Naive thymus-derived CD4-positive, alpha-beta T cell (primary cell): ENCODE measurements at regions not wholly inside any gene's neighbourhood (a gene's known extent, or its start where the extent isn't known, plus 50 kb on each side); places are given as distances from the start of the nearest gene placed in this dataset.
"Not testable (repeated sequence)": the region's sequence is repeated elsewhere in the genome, so short reads cannot be mapped to it uniquely, and the experiment has no call there.

Source experiments
- ATAC-seq: fragments of 150-1000 bp; cut with Tn5 transposase; 2 replicates; pipeline ENCODE4 v1.10.0; 2021; ENCODE audit warnings: mild to moderate bottlenecking, moderate library complexity
- CTCF ChIA-PET: fragments of 350-600 bp; sonication (Branson Sonifier 250); formaldehyde crosslinking; loops from one replicate; lab custom pipeline; 2021; ENCODE audit warnings: antibody characterized with exemption; lab: Charles Lee
- POLR2A ChIA-PET: fragments of 350-600 bp; sonication (Branson Sonifier 250); formaldehyde crosslinking; loops from one replicate; lab custom pipeline; 2021; ENCODE audit warnings: antibody characterized with exemption, inconsistent platforms; lab: Charles Lee
- DNase-seq, 9 donors: peaks; one replicate each; pipeline versions ENCODE4 v3.0.0 to v3.0.0-alpha.2; 2020 to 2022; ENCODE audit warnings: mixed read lengths in 1 of 9
- H3K27ac ChIP-seq: one replicate; pipeline ENCODE4 v1.7.0; 2013; ENCODE audit warnings: mild to moderate bottlenecking, low read depth, low read length, moderate library complexity
- H3K27me3 ChIP-seq, 2 donors: one replicate each; pipeline ENCODE4 v1.7.0; 2013; ENCODE audit warnings: low read length in 2 of 2, mild to moderate bottlenecking in 2 of 2, moderate library complexity in 2 of 2; ENCODE audit not compliant: control insufficient read depth in 2 of 2, insufficient read depth in 2 of 2
- H3K36me3 ChIP-seq, 3 experiments: 1 replicate in 2 of 3; 2 replicates in 1 of 3; pipeline ENCODE4 v1.7.0; 2013; ENCODE audit warnings: low read length in 3 of 3, mild to moderate bottlenecking in 3 of 3, moderate library complexity in 1 of 3; ENCODE audit not compliant: insufficient read depth in 3 of 3, control insufficient read depth in 2 of 3
- H3K4me1 ChIP-seq, 2 donors: one replicate each; pipeline ENCODE4 v1.7.0; 2013; ENCODE audit warnings: low read length in 2 of 2, mild to moderate bottlenecking in 2 of 2, moderate library complexity in 1 of 2; ENCODE audit not compliant: control insufficient read depth in 2 of 2, insufficient read depth in 2 of 2
- H3K4me3 ChIP-seq: 2 replicates; pipeline ENCODE4 v1.7.0; 2013; ENCODE audit warnings: mild to moderate bottlenecking, low read length
- H3K9me3 ChIP-seq, 3 experiments: 1 replicate in 2 of 3; 2 replicates in 1 of 3; pipeline ENCODE4 v1.7.0; 2013; ENCODE audit warnings: low read length in 3 of 3; ENCODE audit not compliant: control insufficient read depth in 2 of 3
- H3K27ac Mint-ChIP-seq, 9 donors: one replicate each; pipeline ENCODE4 v1.8.0; 2020 to 2022; ENCODE audit warnings: mixed read lengths in 9 of 9, mild to moderate bottlenecking in 8 of 9, moderate library complexity in 5 of 9, inconsistent platforms in 2 of 9
- H3K27me3 Mint-ChIP-seq, 5 donors: one replicate each; pipeline ENCODE4 v1.8.0; 2021 to 2022; ENCODE audit warnings: mixed read lengths in 5 of 5, mild to moderate bottlenecking in 1 of 5
- H3K36me3 Mint-ChIP-seq, 5 donors: one replicate each; pipeline ENCODE4 v1.8.0; 2020 to 2022; ENCODE audit warnings: mixed read lengths in 5 of 5, mild to moderate bottlenecking in 3 of 5, inconsistent platforms in 1 of 5
- H3K4me1 Mint-ChIP-seq, 7 donors: one replicate each; pipeline ENCODE4 v1.8.0; 2020 to 2022; ENCODE audit warnings: mixed read lengths in 7 of 7, mild to moderate bottlenecking in 3 of 7, inconsistent platforms in 1 of 7
- H3K4me3 Mint-ChIP-seq, 10 donors: one replicate each; pipeline ENCODE4 v1.8.0; 2020 to 2022; ENCODE audit warnings: mild to moderate bottlenecking in 10 of 10, mixed read lengths in 10 of 10, moderate library complexity in 6 of 10, inconsistent platforms in 2 of 10
- H3K9me3 Mint-ChIP-seq, 11 donors: one replicate each; pipeline ENCODE4 v1.8.0; 2020 to 2022; ENCODE audit warnings: mixed read lengths in 11 of 11, mild to moderate bottlenecking in 4 of 11, inconsistent platforms in 1 of 11, moderate library complexity in 1 of 11
- intact Hi-C, 2 donors: fragments of 100-400 bp; cut with micrococcal nuclease; formaldehyde crosslinking; loops; one replicate each; pipeline ENCODE4 v1.15.1; 2023

DNA sequence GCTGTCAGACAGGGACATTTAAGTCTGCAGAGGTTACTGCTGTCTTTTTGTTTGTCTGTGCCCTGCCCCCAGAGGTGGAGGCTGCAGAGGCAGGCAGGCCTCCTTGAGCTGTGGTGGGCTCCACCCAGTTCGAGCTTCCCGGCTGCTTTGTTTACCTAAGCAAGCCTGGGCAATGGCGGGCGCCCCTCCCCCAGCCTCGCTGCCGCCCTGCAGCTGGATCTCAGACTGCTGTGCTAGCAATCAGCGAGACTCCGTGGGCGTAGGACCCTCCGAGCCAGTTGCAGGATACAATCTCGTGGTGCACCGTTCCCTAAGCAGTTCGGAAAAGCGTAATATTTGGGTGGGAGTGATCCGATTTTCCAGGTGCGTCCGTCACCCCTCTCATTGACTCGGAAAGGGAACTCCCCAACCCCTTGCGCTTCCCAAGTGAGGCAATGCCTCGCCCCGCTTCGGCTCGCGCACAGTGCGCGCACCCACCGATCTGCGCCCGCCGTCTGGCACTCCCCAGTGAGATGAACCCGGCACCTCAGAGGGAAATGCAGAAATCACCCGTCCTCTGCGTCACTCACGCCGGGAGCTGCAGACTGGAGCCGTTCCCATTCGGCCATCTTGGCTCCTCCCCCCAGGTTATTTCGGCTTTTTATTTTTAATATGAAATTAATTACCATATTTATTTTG is 217.8 kb upstream of the EPHA7 start:
- H3K36me3 Mint-ChIP-seq, H3K4me3 ChIP-seq, ATAC-seq, intact Hi-C loops, H3K27ac ChIP-seq, H3K4me1 ChIP-seq, H3K4me3 Mint-ChIP-seq, H3K27me3 ChIP-seq, POLR2A ChIA-PET, H3K27ac Mint-ChIP-seq, H3K9me3 ChIP-seq, CTCF ChIA-PET, H3K27me3 Mint-ChIP-seq, H3K4me1 Mint-ChIP-seq, H3K36me3 ChIP-seq, DNase-seq: not testable (repeated sequence)
- H3K9me3 Mint-ChIP-seq: peaks cover 0 to 10% (median 3%) of the 10 kb centered on the region in 11 donors

DNA sequence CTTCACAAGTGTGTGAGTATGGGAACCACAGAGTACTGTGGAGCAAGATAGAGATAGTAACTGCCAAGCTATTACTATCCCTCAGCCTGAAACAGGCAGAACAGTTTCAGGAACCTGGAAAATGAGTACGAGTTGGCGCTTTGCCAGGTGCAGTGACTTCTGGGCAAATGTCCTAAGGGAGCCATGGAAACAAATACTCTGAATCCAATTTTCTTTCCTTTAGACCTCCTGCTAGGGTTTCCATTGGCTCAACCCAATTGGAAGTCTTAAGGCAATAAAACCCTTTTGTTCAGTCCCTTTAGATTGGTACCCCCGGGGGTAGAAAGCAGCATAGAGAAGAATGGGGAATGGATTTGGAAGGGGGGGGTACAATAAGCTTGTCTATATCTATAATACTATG is 205.0 kb upstream of the EPHA7 start:
- Histone ChIP-seq H3K27ac (no peak overlapping the region), H3K27me3 (no peaks in the 10 kb centered on the region), H3K4me3 (no peak overlapping the region), H3K4me1 (no peaks in the 10 kb centered on the region), H3K9me3 (no peaks in the 10 kb centered on the region), H3K36me3 (no peaks in the 10 kb centered on the region)
- intact Hi-C loops: no loop called here
- peaks cover 0 to 13% (median 5%) of the 10 kb centered on the region in 11 donors for H3K9me3 Mint-ChIP-seq
- H3K4me3 Mint-ChIP-seq: no peak overlapping the region
- CTCF ChIA-PET: no interaction called here
- H3K4me1 Mint-ChIP-seq: no peaks in the 10 kb centered on the region
- POLR2A ChIA-PET: no interaction called here
- H3K36me3 Mint-ChIP-seq: no peaks in the 10 kb centered on the region
- ATAC-seq: no peak
- DNase-seq: no peak
- no peaks in the 10 kb centered on the region for H3K27me3 Mint-ChIP-seq
- no peak overlapping the region for H3K27ac Mint-ChIP-seq

DNA sequence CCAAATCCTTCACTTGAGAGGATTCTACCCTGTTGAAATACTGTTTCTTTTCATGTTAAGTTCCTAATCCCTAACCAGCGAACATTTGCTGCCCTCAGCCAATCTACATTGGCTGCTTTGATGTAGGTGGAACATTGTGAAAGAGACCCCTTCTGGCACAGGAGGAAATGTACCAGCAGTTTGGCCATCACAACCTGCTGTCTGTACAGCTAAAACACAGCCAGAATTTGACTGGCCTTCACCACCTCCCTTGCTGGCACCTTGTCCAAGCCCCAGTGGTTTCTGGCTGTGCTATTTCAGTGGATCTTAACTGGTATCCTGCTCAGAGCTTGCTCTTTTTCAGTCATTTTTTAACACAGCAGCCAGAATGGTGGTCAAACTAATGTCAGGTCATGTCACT is 202.1 kb upstream of the EPHA7 start:
- H3K4me3 ChIP-seq: no peak overlapping the region
- no peak for ATAC-seq
- no peak overlapping the region for H3K4me3 Mint-ChIP-seq
- no peaks in the 10 kb centered on the region for H3K27me3 ChIP-seq
- no peak for DNase-seq
- no peak overlapping the region for H3K27ac Mint-ChIP-seq
- peaks cover 0 to 17% (median 7%) of the 10 kb centered on the region in 11 donors for H3K9me3 Mint-ChIP-seq
- intact Hi-C loops: no loop called here
- ChIA-PET CTCF (no interaction called here), POLR2A (no interaction called here)
- no peaks in the 10 kb centered on the region for H3K36me3 ChIP-seq
- H3K36me3 Mint-ChIP-seq: no peaks in the 10 kb centered on the region
- no peak overlapping the region for H3K27ac ChIP-seq
- H3K4me1 ChIP-seq: no peaks in the 10 kb centered on the region
- H3K9me3 ChIP-seq: no peaks in the 10 kb centered on the region
- H3K4me1 Mint-ChIP-seq: no peaks in the 10 kb centered on the region
- no peaks in the 10 kb centered on the region for H3K27me3 Mint-ChIP-seq

DNA sequence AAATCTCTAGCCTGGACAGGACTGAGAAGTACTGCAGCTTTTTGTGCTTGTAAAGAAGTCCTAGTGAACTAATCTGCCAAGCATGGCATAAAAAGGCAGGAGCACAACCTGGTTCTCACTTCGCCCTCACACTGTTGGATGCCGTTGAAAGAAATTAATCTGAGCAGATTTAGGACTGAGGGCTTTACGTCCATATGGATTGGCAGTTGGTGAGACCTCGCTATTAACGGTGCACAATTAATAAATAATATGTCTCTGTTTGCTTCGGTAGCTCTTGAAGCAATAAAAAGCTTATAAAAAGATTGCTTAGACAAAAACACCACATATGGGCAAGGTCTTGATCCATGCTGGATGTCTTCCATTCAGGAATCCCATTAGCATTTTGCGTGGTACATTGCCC is 185.6 kb upstream of the EPHA7 start:
- H3K4me3 Mint-ChIP-seq: no peak overlapping the region
- H3K27ac Mint-ChIP-seq: no peak overlapping the region
- Histone ChIP-seq H3K4me3 (no peak overlapping the region), H3K27me3 (no peaks in the 10 kb centered on the region), H3K36me3 (no peaks in the 10 kb centered on the region), H3K9me3 (no peaks in the 10 kb centered on the region), H3K27ac (no peak overlapping the region), H3K4me1 (no peaks in the 10 kb centered on the region)
- no peaks in the 10 kb centered on the region for H3K36me3 Mint-ChIP-seq
- no peaks in the 10 kb centered on the region for H3K27me3 Mint-ChIP-seq
- ATAC-seq (no peak), DNase-seq (no peak)
- peaks cover 0 to 9% (median 0%) of the 10 kb centered on the region in 11 donors for H3K9me3 Mint-ChIP-seq
- CTCF ChIA-PET: no interaction called here
- intact Hi-C loops: no loop called here
- POLR2A ChIA-PET: no interaction called here
- H3K4me1 Mint-ChIP-seq: no peaks in the 10 kb centered on the region

DNA sequence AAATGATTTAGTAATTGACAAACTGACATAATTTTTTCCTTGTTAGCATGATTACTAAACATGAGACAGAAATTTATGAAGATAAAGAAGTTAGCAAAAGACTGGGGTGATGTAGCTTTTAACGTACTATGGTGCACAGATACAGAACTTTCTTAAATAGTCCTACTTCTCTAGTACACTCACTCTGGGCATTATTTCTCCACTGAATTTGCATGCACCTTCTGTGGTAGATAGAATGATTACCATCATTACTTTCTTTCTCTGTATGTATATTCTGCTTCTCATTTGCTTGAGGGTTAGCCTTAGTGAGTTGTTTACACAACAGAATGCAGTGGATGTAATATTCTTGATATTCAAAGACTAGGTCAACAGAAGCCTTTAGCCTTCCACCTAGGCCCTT is 173.1 kb upstream of the EPHA7 start:
- Histone ChIP-seq H3K9me3 (no peaks in the 10 kb centered on the region), H3K27me3 (no peaks in the 10 kb centered on the region), H3K27ac (no peak overlapping the region), H3K36me3 (no peaks in the 10 kb centered on the region), H3K4me1 (no peaks in the 10 kb centered on the region), H3K4me3 (no peak overlapping the region)
- Mint-ChIP-seq H3K4me1 (no peaks in the 10 kb centered on the region), H3K9me3 (peaks cover 0 to 13% (median 0%) of the 10 kb centered on the region in 11 donors), H3K27me3 (no peaks in the 10 kb centered on the region), H3K27ac (no peak overlapping the region), H3K36me3 (no peaks in the 10 kb centered on the region), H3K4me3 (no peak overlapping the region)
- DNase-seq (no peak), ATAC-seq (no peak)
- intact Hi-C loops: no loop called here
- ChIA-PET POLR2A (no interaction called here), CTCF (no interaction called here)

DNA sequence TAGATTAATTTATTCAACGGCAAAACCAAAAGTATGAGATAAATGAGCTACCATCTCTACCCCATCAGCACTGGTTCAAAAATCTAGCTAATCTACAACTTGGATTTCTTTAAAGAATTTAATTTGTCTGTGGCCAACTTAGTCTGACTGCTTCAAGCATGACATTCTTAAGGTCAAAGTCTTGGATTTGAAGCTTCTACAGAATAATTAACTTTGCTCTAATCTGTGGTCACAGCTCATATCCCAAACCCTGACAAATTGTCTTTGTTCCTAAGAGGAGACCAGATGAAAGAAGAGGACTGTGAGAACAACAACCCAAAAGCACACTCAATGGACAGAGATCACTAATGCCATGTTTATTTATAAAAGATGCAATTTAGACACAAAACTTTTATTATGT is 166.9 kb upstream of the EPHA7 start:
- Mint-ChIP-seq H3K4me1 (no peaks in the 10 kb centered on the region), H3K27me3 (no peaks in the 10 kb centered on the region), H3K36me3 (no peaks in the 10 kb centered on the region), H3K4me3 (no peak overlapping the region), H3K27ac (no peak overlapping the region), H3K9me3 (peaks cover 0 to 12% (median 3%) of the 10 kb centered on the region in 11 donors)
- ATAC-seq: no peak
- no peaks in the 10 kb centered on the region for H3K4me1 ChIP-seq
- POLR2A ChIA-PET: no interaction called here
- no peaks in the 10 kb centered on the region for H3K9me3 ChIP-seq
- CTCF ChIA-PET: no interaction called here
- intact Hi-C loops: no loop called here
- no peak overlapping the region for H3K4me3 ChIP-seq
- H3K27me3 ChIP-seq: no peaks in the 10 kb centered on the region
- no peaks in the 10 kb centered on the region for H3K36me3 ChIP-seq
- H3K27ac ChIP-seq: no peak overlapping the region
- DNase-seq: no peak

DNA sequence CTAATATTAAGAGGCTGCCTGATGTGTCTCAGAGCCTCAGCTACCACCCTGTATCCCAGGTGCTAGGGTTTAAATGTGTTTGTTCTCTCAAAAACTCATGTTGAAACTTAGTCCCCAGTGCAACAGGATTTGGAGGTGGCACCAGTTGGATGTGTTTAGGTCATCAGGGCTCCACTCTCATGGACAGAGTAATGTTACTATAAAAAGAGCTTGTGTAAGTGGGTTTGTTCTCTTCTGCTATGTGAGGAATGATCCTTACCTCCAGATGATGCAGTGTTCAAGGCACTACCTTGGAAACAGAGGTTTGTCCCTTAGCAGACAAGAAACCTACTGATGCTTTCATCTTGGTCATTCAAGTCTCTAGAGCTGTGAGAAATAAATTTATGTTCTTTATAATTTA is 164.9 kb upstream of the EPHA7 start:
- Histone ChIP-seq H3K4me3 (no peak overlapping the region), H3K27me3 (no peaks in the 10 kb centered on the region), H3K9me3 (no peaks in the 10 kb centered on the region), H3K36me3 (no peaks in the 10 kb centered on the region), H3K4me1 (no peaks in the 10 kb centered on the region), H3K27ac (no peak overlapping the region)
- CTCF ChIA-PET: no interaction called here
- Mint-ChIP-seq H3K9me3 (peaks cover 0 to 12% (median 2%) of the 10 kb centered on the region in 11 donors), H3K4me1 (no peaks in the 10 kb centered on the region), H3K4me3 (no peak overlapping the region), H3K36me3 (no peaks in the 10 kb centered on the region), H3K27ac (no peak overlapping the region), H3K27me3 (no peaks in the 10 kb centered on the region)
- DNase-seq: no peak
- intact Hi-C loops: no loop called here
- POLR2A ChIA-PET: no interaction called here
- no peak for ATAC-seq
